Adrenal gland (tissue), 5 donors: ENCODE measurements at regions not wholly inside any gene's neighbourhood (a gene's known extent, or its start where the extent isn't known, plus 50 kb on each side); places are given as distances from the start of the nearest gene placed in this dataset.

Experiments
- POLR2A ChIP-seq, 2 donors: fragments of 450-650 bp; IDR thresholded peaks; one replicate each; pipeline ENCODE4 v1.6.1; 2017; ENCODE audit warnings: antibody characterized with exemption in 2 of 2, mild to moderate bottlenecking in 2 of 2, moderate library complexity in 1 of 2
- TF ChIP-seq, protein P1 (sequence below), 6 experiments: fragments of 450-650 bp in 4 of 6; fragments of 200-600 bp in 2 of 6; sonication (generic) in 1 of 6; IDR thresholded peaks; 1 replicate in 5 of 6; 2 replicates in 1 of 6; pipeline versions ENCODE4 v1.5.1 to v1.8.0; 2016 to 2021; ENCODE audit warnings: antibody characterized with exemption in 6 of 6, mild to moderate bottlenecking in 2 of 6, moderate library complexity in 1 of 6
- donor health status: DM: no; HTN: no; CAD: no.

DNA sequence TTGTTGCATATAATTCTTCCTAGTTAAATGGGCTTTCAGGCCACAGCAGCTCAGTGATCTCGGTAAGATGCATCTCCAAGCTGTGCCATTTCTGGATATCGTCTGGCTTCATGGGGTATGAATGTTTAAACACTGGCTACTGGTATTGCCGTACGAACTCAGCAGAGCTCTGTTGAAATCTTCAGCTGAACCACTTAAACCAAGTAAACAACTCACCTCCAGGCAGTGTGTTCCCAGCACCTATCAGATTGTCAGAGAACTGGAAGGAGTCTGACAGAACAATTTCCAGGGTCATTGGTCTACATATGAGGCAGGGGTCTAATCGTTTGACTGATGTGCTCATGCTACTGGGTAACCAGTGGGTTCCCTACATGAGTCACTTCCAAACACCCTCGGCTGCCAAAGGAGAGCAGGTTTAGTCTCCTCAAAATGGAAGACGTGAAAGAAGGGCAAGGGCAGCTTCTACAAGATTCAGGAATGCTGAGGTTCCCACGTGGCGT lies 93.2 kb upstream of the BMAL1 start:
- TF ChIP-seq, protein P1, sequence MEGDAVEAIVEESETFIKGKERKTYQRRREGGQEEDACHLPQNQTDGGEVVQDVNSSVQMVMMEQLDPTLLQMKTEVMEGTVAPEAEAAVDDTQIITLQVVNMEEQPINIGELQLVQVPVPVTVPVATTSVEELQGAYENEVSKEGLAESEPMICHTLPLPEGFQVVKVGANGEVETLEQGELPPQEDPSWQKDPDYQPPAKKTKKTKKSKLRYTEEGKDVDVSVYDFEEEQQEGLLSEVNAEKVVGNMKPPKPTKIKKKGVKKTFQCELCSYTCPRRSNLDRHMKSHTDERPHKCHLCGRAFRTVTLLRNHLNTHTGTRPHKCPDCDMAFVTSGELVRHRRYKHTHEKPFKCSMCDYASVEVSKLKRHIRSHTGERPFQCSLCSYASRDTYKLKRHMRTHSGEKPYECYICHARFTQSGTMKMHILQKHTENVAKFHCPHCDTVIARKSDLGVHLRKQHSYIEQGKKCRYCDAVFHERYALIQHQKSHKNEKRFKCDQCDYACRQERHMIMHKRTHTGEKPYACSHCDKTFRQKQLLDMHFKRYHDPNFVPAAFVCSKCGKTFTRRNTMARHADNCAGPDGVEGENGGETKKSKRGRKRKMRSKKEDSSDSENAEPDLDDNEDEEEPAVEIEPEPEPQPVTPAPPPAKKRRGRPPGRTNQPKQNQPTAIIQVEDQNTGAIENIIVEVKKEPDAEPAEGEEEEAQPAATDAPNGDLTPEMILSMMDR (IDR thresholded peaks at IDR 0.05), result no peak
- no peak for TF ChIP-seq POLR2A (IDR thresholded peaks at IDR 0.05)
